ENCODE measurements at regions not wholly inside any gene's neighbourhood (a gene's known extent, or its start where the extent isn't known, plus 50 kb on each side); places are given as distances from the start of the nearest gene placed in this dataset.

- no peak for TF ChIP-seq CTCF (conservative IDR thresholded peaks at IDR 0.05; ENCODE audit: low read depth, low read length)
- H3K4me3 ChIP-seq (ENCODE audit: low read depth, low read length) = no peak overlapping the region
- DNase-seq (ENCODE audit: low read depth) = no peak
These were observed 165.5 kb downstream of the KIF26A start for GRCh38 chr14:104303705-104304425.

GRCh38 chr14:104304451-104305351 lies 166.3 kb downstream of the KIF26A start:
- H3K4me3 ChIP-seq (ENCODE audit: low read depth, low read length) = no peak overlapping the region
- no peak for DNase-seq (ENCODE audit: low read depth)
- TF ChIP-seq CTCF (conservative IDR thresholded peaks at IDR 0.05; ENCODE audit: low read depth, low read length) = no peak

- no peak overlapping the region for H3K4me3 ChIP-seq (ENCODE audit: low read depth, low read length)
- no peak for DNase-seq (ENCODE audit: low read depth)
- TF ChIP-seq CTCF (conservative IDR thresholded peaks at IDR 0.05; ENCODE audit: low read depth, low read length) = no peak
These were observed 167.4 kb downstream of the KIF26A start for GRCh38 chr14:104305511-104306449.

- no peak for DNase-seq (ENCODE audit: low read depth)
- no peak for TF ChIP-seq CTCF (conservative IDR thresholded peaks at IDR 0.05; ENCODE audit: low read depth, low read length)
- no peak overlapping the region for H3K4me3 ChIP-seq (ENCODE audit: low read depth, low read length)
These were observed 168.2 kb downstream of the KIF26A start for GRCh38 chr14:104306450-104307040.

- no peak for DNase-seq (ENCODE audit: low read depth)
- no peak overlapping the region for H3K4me3 ChIP-seq (ENCODE audit: low read depth, low read length)
- TF ChIP-seq CTCF (conservative IDR thresholded peaks at IDR 0.05; ENCODE audit: low read depth, low read length) = no peak
These were observed 168.8 kb downstream of the KIF26A start for GRCh38 chr14:104307246-104307626.

Measured in epithelial cell of proximal tubule (primary cell).